Mesenchymal stem cell (in vitro differentiated cells and primary cell): ENCODE measurements at regions not wholly inside any gene's neighbourhood (a gene's known extent, or its start where the extent isn't known, plus 50 kb on each side); places are given as distances from the start of the nearest gene placed in this dataset.

ENCODE experiments used
- DNase-seq: peaks from one replicate; pipeline ENCODE4 v3.0.0-alpha.2; 2013
- H2AFZ ChIP-seq: one replicate; pipeline ENCODE4 v1.6.1; 2013; ENCODE audit warnings: low read depth, mild to moderate bottlenecking, control low read depth, inconsistent platforms, low read length, moderate library complexity
- H2AK5ac ChIP-seq: 2 replicates; pipeline ENCODE4 v1.6.1; 2013; ENCODE audit warnings: low read length, moderate library complexity, mild to moderate bottlenecking, inconsistent platforms; ENCODE audit not compliant: severe bottlenecking
- H2BK120ac ChIP-seq: one replicate; pipeline ENCODE4 v1.6.1; 2013; ENCODE audit warnings: low read depth, mild to moderate bottlenecking, inconsistent platforms, low read length, moderate library complexity
- H2BK12ac ChIP-seq, 2 experiments: one replicate each; pipeline ENCODE4 v1.6.1; 2013; ENCODE audit warnings: inconsistent platforms in 2 of 2, low read length in 2 of 2, mild to moderate bottlenecking in 2 of 2, moderate library complexity in 2 of 2, control low read depth in 1 of 2
- H2BK15ac ChIP-seq: one replicate; pipeline ENCODE4 v1.6.1; 2013; ENCODE audit warnings: mild to moderate bottlenecking, low read depth, inconsistent platforms; ENCODE audit not compliant: poor library complexity, severe bottlenecking
- H2BK5ac ChIP-seq: 2 replicates; pipeline ENCODE4 v1.6.1; 2013; ENCODE audit warnings: low read depth, mild to moderate bottlenecking, low read length, control low read depth, inconsistent platforms; ENCODE audit not compliant: poor library complexity, severe bottlenecking
- H3K14ac ChIP-seq, 2 experiments: one replicate each; pipeline ENCODE4 v1.6.1; 2013; ENCODE audit warnings: inconsistent platforms in 2 of 2, low read length in 2 of 2, control low read depth in 1 of 2, mild to moderate bottlenecking in 1 of 2, moderate library complexity in 1 of 2
- H3K18ac ChIP-seq, 2 experiments: one replicate each; pipeline ENCODE4 v1.6.1; 2013; ENCODE audit warnings: inconsistent platforms in 2 of 2, low read length in 2 of 2, control low read depth in 1 of 2, low read depth in 1 of 2, mild to moderate bottlenecking in 1 of 2
- H3K23ac ChIP-seq, 2 experiments: one replicate each; pipeline ENCODE4 v1.6.1; 2013; ENCODE audit warnings: inconsistent platforms in 2 of 2, low read length in 2 of 2, mild to moderate bottlenecking in 2 of 2, moderate library complexity in 2 of 2, control low read depth in 1 of 2
- H3K27ac ChIP-seq: 2 replicates; pipeline ENCODE4 v1.5.1; 2013; ENCODE audit warnings: mild to moderate bottlenecking, moderate library complexity, low read length, control low read depth, inconsistent platforms; ENCODE audit not compliant: poor library complexity, severe bottlenecking
- H3K27me3 ChIP-seq, 2 experiments: 2 replicates each; pipeline versions ENCODE4 v1.6.1 to v1.7.0; 2013; ENCODE audit warnings: low read length in 2 of 2, mild to moderate bottlenecking in 2 of 2, moderate library complexity in 2 of 2, control low read depth in 1 of 2, inconsistent platforms in 1 of 2; ENCODE audit not compliant: control insufficient read depth in 1 of 2, insufficient read depth in 1 of 2
- H3K36me3 ChIP-seq, 2 experiments: 2 replicates each; pipeline versions ENCODE4 v1.6.1 to v1.7.0; 2013; ENCODE audit warnings: low read length in 2 of 2, control low read depth in 1 of 2, inconsistent platforms in 1 of 2, low read depth in 1 of 2, mild to moderate bottlenecking in 1 of 2; ENCODE audit not compliant: insufficient read depth in 2 of 2, control insufficient read depth in 1 of 2
- H3K4ac ChIP-seq, 2 experiments: one replicate each; pipeline ENCODE4 v1.6.1; 2013; ENCODE audit warnings: inconsistent platforms in 2 of 2, low read length in 2 of 2, mild to moderate bottlenecking in 2 of 2, moderate library complexity in 2 of 2, control low read depth in 1 of 2, low read depth in 1 of 2
- H3K4me1 ChIP-seq: 2 replicates; pipeline ENCODE4 v1.6.1; 2013; ENCODE audit warnings: low read depth, low read length, control low read depth; ENCODE audit not compliant: control insufficient read depth, insufficient read depth
- H3K4me2 ChIP-seq: 2 replicates; pipeline ENCODE4 v1.6.1; 2013; ENCODE audit warnings: low read length, mild to moderate bottlenecking, inconsistent platforms; ENCODE audit not compliant: poor library complexity, severe bottlenecking
- H3K4me3 ChIP-seq, 2 experiments: 2 replicates each; pipeline versions ENCODE4 v1.5.1 to v1.7.0; 2013; ENCODE audit warnings: low read length in 2 of 2, mild to moderate bottlenecking in 2 of 2, control low read depth in 1 of 2, low read depth in 1 of 2; ENCODE audit not compliant: insufficient read depth in 1 of 2
- H3K79me1 ChIP-seq: replicated peaks from 2 replicates; pipeline ENCODE4 v1.6.1; 2013; ENCODE audit warnings: mild to moderate bottlenecking, control low read depth, low read length, inconsistent platforms; ENCODE audit not compliant: poor library complexity, severe bottlenecking
- H3K9ac ChIP-seq: 2 replicates; pipeline ENCODE4 v1.7.0; 2013; ENCODE audit warnings: mild to moderate bottlenecking, low read length, moderate library complexity
- H3K9me3 ChIP-seq: 2 replicates; pipeline ENCODE4 v1.7.0; 2013; ENCODE audit warnings: mild to moderate bottlenecking, low read length; ENCODE audit not compliant: control insufficient read depth
- H4K8ac ChIP-seq: one replicate; pipeline ENCODE4 v1.6.1; 2013; ENCODE audit warnings: inconsistent platforms, mild to moderate bottlenecking, low read length, moderate library complexity
- H4K91ac ChIP-seq: one replicate; pipeline ENCODE4 v1.6.1; 2013; ENCODE audit warnings: mild to moderate bottlenecking, low read length, inconsistent platforms
- WGBS: methylation state at CpG from one replicate; pipeline ENCODE4 v1.1.7; 2013; ENCODE audit warnings: mixed read lengths; 5-methylcytosine and 5-hydroxymethylcytosine counted together

GRCh38 chr5:24805230-24805629 lies 160.5 kb upstream of the CDH10 start:
- Histone ChIP-seq H2BK15ac (no peak overlapping the region), H4K8ac (no peak overlapping the region), H3K4me3 (no peak overlapping the region), H2AFZ (no peak overlapping the region), H4K91ac (no peak overlapping the region), H3K27ac (no peak overlapping the region), H3K4me1 (no peaks in the 10 kb centered on the region), H2BK120ac (no peak overlapping the region), H2AK5ac (no peak overlapping the region), H3K27me3 (no peaks in the 10 kb centered on the region), H3K4ac (no peak overlapping the region), H3K36me3 (no peaks in the 10 kb centered on the region), H3K14ac (no peak overlapping the region), H3K23ac (no peak overlapping the region), H3K18ac (no peak overlapping the region), H3K79me1 (no peaks in the 10 kb centered on the region), H3K4me2 (no peak overlapping the region), H3K9ac (no peak overlapping the region), H2BK12ac (no peak overlapping the region), H2BK5ac (no peak overlapping the region), H3K9me3 (no peaks in the 10 kb centered on the region)
- DNase-seq: no peak

DNA sequence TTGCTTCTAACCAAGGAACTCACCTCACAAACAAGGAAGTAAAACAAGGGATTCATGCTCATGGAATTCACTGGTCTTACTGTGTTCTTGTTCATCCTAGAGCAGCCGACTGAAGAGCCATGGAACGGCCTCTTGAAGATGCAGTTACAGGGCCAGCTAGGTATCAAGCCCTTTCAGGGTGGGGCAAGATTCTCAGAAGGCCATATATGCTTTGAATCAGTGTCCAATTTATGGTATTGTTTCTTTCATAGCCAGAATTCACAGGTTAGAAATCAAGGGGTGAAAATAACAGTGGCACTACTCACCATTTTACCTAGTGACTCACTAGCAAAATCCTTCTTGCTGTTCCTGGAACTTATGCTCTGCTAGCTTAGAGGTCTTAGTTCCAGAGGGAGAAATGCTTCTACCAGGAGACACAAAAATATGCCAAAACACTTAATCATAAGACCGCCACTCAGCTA lies 159.5 kb upstream of the CDH10 start:
- H4K8ac ChIP-seq: no peak overlapping the region
- no peak overlapping the region for H2BK5ac ChIP-seq
- H2AFZ ChIP-seq: no peak overlapping the region
- no peak overlapping the region for H3K9ac ChIP-seq
- H4K91ac ChIP-seq: no peak overlapping the region
- H3K36me3 ChIP-seq: no peaks in the 10 kb centered on the region
- no peaks in the 10 kb centered on the region for H3K9me3 ChIP-seq
- no peaks in the 10 kb centered on the region for H3K79me1 ChIP-seq
- H3K4me3 ChIP-seq: no peak overlapping the region
- no peaks in the 10 kb centered on the region for H3K27me3 ChIP-seq
- no peak overlapping the region for H3K4me2 ChIP-seq
- H3K23ac ChIP-seq: no peak overlapping the region
- no peak overlapping the region for H2BK120ac ChIP-seq
- H3K4me1 ChIP-seq: no peaks in the 10 kb centered on the region
- no peak overlapping the region for H3K18ac ChIP-seq
- no peak for DNase-seq
- H3K27ac ChIP-seq: peak overlapping the region; percentile 37
- 85% methylated on average over 3 of the region's 3 CpGs for WGBS
- no peak overlapping the region for H2BK12ac ChIP-seq
- H2BK15ac ChIP-seq: no peak overlapping the region
- H2AK5ac ChIP-seq: no peak overlapping the region
- H3K14ac ChIP-seq: no peak overlapping the region
- H3K4ac ChIP-seq: no peak overlapping the region

DNA sequence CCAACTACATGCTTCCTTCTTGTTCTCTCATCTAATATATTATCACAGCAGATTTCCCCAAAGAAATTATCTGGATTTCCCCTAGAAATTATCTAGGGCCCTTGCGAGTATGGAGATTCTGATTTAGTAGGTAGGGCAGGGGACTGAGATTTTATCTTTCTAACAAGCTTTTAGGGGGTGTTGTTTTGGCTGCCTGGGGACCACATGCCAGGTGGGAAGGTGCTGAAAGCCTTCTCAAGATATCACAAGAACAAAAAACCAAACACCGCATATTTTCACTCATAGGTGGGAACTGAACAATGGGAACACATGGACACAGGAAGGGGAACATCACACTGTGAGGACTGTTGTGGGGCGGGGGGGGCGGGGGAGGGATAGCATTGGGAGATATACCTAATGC lies 146.5 kb upstream of the CDH10 start:
- H2AK5ac ChIP-seq: no peak overlapping the region
- DNase-seq: no peak
- H2BK5ac ChIP-seq: no peak overlapping the region
- H4K91ac ChIP-seq: no peak overlapping the region
- no peak overlapping the region for H2BK120ac ChIP-seq
- H2BK15ac ChIP-seq: no peak overlapping the region
- H3K18ac ChIP-seq: no peak overlapping the region
- no peak overlapping the region for H3K4ac ChIP-seq
- no peak overlapping the region for H2BK12ac ChIP-seq
- H3K27me3 ChIP-seq: no peaks in the 10 kb centered on the region
- no peak overlapping the region for H3K23ac ChIP-seq
- no peak overlapping the region for H3K27ac ChIP-seq
- H2AFZ ChIP-seq: no peak overlapping the region
- no peaks in the 10 kb centered on the region for H3K4me1 ChIP-seq
- H3K9ac ChIP-seq: no peak overlapping the region
- no peaks in the 10 kb centered on the region for H3K79me1 ChIP-seq
- no peak overlapping the region for H3K4me2 ChIP-seq
- no peaks in the 10 kb centered on the region for H3K9me3 ChIP-seq
- H3K4me3 ChIP-seq: no peak overlapping the region
- no peak overlapping the region for H3K14ac ChIP-seq
- no CpG with 5 or more reads among the region's 4 CpGs for WGBS
- no peak overlapping the region for H4K8ac ChIP-seq
- H3K36me3 ChIP-seq: no peaks in the 10 kb centered on the region

DNA sequence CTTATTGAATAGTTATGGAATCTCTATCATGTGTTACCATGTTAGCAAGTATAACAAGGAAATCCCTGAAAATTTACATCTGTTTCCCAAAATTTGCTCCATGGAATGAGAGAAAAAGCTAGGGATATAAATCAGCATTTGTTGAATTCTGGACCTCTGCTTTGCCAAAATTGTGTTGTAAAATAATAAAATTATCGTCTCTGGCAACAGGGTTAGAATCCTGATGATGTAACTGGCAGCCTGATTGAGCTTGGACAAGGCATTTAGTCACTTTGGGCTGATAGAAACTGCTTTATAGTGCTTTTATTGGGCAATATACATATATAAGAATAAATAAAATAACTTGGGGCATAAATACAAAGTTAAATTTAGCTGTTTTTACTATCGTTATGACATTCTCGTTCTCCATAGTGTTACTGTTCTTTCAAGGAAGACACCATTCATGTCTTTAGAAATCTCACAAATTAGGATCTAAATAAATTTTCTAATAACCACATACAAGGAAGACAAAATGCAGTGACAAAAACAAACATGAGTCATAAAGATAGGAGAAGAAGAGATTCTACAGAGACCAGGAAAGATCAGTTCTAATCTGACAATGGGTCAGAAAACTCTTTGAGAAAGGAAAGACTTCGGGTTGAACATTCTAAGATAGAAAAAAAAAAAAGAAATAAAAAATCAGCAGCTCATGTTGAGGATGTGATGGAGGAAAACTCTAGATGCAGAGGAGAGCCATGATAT lies 145.0 kb upstream of the CDH10 start:
- peak overlapping the region; percentile 62 for H3K9ac ChIP-seq
- H3K4me1 ChIP-seq: no peaks in the 10 kb centered on the region
- H3K4me2 ChIP-seq: no peak overlapping the region
- no peak overlapping the region for H3K4ac ChIP-seq
- no peaks in the 10 kb centered on the region for H3K27me3 ChIP-seq
- H3K79me1 ChIP-seq: no peaks in the 10 kb centered on the region
- no peak overlapping the region for H4K8ac ChIP-seq
- no peak overlapping the region for H2BK12ac ChIP-seq
- no peak overlapping the region for H3K18ac ChIP-seq
- H2BK5ac ChIP-seq: no peak overlapping the region
- no peak overlapping the region for H2AFZ ChIP-seq
- no peaks in the 10 kb centered on the region for H3K9me3 ChIP-seq
- peak; percentile 11 for DNase-seq
- H2BK15ac ChIP-seq: no peak overlapping the region
- H3K14ac ChIP-seq: no peak overlapping the region
- no peak overlapping the region for H3K27ac ChIP-seq
- H4K91ac ChIP-seq: no peak overlapping the region
- H2BK120ac ChIP-seq: no peak overlapping the region
- peak overlapping the region in 1 of 2 experiments; percentile 11 for H3K4me3 ChIP-seq
- no peak overlapping the region for H2AK5ac ChIP-seq
- WGBS: 85% methylated on average over 4 of the region's 4 CpGs
- no peaks in the 10 kb centered on the region for H3K36me3 ChIP-seq
- no peak overlapping the region for H3K23ac ChIP-seq
